HEK293T (cell line): ENCODE measurements at regions not wholly inside any gene's neighbourhood (a gene's known extent, or its start where the extent isn't known, plus 50 kb on each side); places are given as distances from the start of the nearest gene placed in this dataset.

Source experiments
- CTCF ChIA-PET: fragments of 350-600 bp; formaldehyde crosslinking; extraction: SDS; loops from one replicate; lab custom pipeline; 2021; ENCODE audit warnings: antibody characterized with exemption, inconsistent platforms; lab: Yijun Ruan, JAX
- POLR2A ChIA-PET: fragments of 350-600 bp; formaldehyde crosslinking; extraction: SDS; loops from one replicate; lab custom pipeline; 2020; ENCODE audit warnings: antibody characterized with exemption, inconsistent platforms; lab: Yijun Ruan, JAX
- DNase-seq: peaks from one replicate; pipeline ENCODE4 v3.0.0; 2012; ENCODE audit warnings: mixed read lengths; ENCODE audit errors: extremely low spot score
- ARNT ChIP-seq: fragments of 450-650 bp; IDR thresholded peaks from 2 replicates; pipeline ENCODE4 v1.6.1; 2017; ENCODE audit warnings: mild to moderate bottlenecking
- BHLHE40 ChIP-seq: fragments of 450-650 bp; IDR thresholded peaks from 2 replicates; pipeline ENCODE4 v1.6.1; 2016; ENCODE audit warnings: mild to moderate bottlenecking, moderate library complexity, borderline replicate concordance
- CTBP1 ChIP-seq: fragments of 450-650 bp; IDR thresholded peaks from 2 replicates; pipeline ENCODE4 v1.6.1; 2016; ENCODE audit warnings: borderline replicate concordance
- ELF4 ChIP-seq: fragments of 450-650 bp; IDR thresholded peaks from 2 replicates; pipeline ENCODE4 v1.6.1; 2017; ENCODE audit warnings: antibody characterized with exemption
- FOXA1 ChIP-seq: fragments of 450-650 bp; IDR thresholded peaks from 2 replicates; pipeline ENCODE4 v1.6.1; 2016; ENCODE audit warnings: mild to moderate bottlenecking
- FOXK2 ChIP-seq: fragments of 450-650 bp; IDR thresholded peaks from 2 replicates; pipeline ENCODE4 v1.6.1; 2016; ENCODE audit warnings: mild to moderate bottlenecking
- FOXM1 ChIP-seq: fragments of 450-650 bp; IDR thresholded peaks from 2 replicates; pipeline ENCODE4 v1.6.1; 2017; ENCODE audit warnings: mild to moderate bottlenecking, borderline replicate concordance
- HDGF ChIP-seq: fragments of 450-650 bp; IDR thresholded peaks from 2 replicates; pipeline ENCODE4 v1.6.1; 2017; ENCODE audit warnings: antibody characterized with exemption, borderline replicate concordance
- L3MBTL2 ChIP-seq: fragments of 450-650 bp; conservative IDR thresholded peaks from 2 replicates; pipeline ENCODE4 v1.6.1; 2016; ENCODE audit warnings: mild to moderate bottlenecking
- LEF1 ChIP-seq: fragments of 450-650 bp; IDR thresholded peaks from 2 replicates; pipeline ENCODE4 v1.6.1; 2017; ENCODE audit warnings: mild to moderate bottlenecking, borderline replicate concordance
- NFRKB ChIP-seq: fragments of 450-650 bp; IDR thresholded peaks from 2 replicates; pipeline ENCODE4 v1.6.1; 2016; ENCODE audit warnings: mild to moderate bottlenecking, moderate library complexity
- PKNOX1 ChIP-seq: fragments of 450-650 bp; IDR thresholded peaks from 2 replicates; pipeline ENCODE4 v1.6.1; 2016
- SP1 ChIP-seq: fragments of 450-650 bp; IDR thresholded peaks from 2 replicates; pipeline ENCODE4 v1.6.1; 2017
- SUZ12 ChIP-seq: fragments of 450-650 bp; IDR thresholded peaks from 2 replicates; pipeline ENCODE4 v1.6.1; 2016; ENCODE audit warnings: mild to moderate bottlenecking
- TARDBP ChIP-seq: fragments of 450-650 bp; IDR thresholded peaks from 2 replicates; pipeline ENCODE4 v1.6.1; 2016
- ZNF384 ChIP-seq: fragments of 450-650 bp; IDR thresholded peaks from 2 replicates; pipeline ENCODE4 v1.6.1; 2016

GRCh38 chr4:81348778-81349094 lies 123.0 kb downstream of the RASGEF1B start:
- no peak for DNase-seq
- ChIA-PET POLR2A (no interaction called here), CTCF (no interaction called here)
- no peak for TF ChIP-seq SP1

- ChIA-PET POLR2A (no interaction called here), CTCF (no interaction called here)
- DNase-seq = no peak
- TF ChIP-seq FOXA1 (no peak), LEF1 (no peak), BHLHE40 (no peak), SP1 (no peak), ELF4 (no peak), TARDBP (no peak), FOXK2 (no peak), HDGF (no peak), NFRKB (no peak)
Measured at GRCh38 chr4:81348086-81348777, 123.5 kb downstream of the RASGEF1B start.

- CTCF ChIA-PET = no interaction called here
- no peak for TF ChIP-seq FOXM1
- no peak for TF ChIP-seq ELF4
- TF ChIP-seq PKNOX1 = no peak
- TF ChIP-seq L3MBTL2 = no peak
- TF ChIP-seq FOXA1 = no peak
- TF ChIP-seq ARNT = no peak
- TF ChIP-seq HDGF = no peak
- no peak for TF ChIP-seq CTBP1
- no peak for TF ChIP-seq SUZ12
- TF ChIP-seq BHLHE40 = no peak
- no peak for TF ChIP-seq SP1
- no peak for TF ChIP-seq FOXK2
- TF ChIP-seq ZNF384 = no peak
- no peak for TF ChIP-seq TARDBP
- no peak for TF ChIP-seq LEF1
- no peak for TF ChIP-seq NFRKB
- no peak for DNase-seq
- POLR2A ChIA-PET = no interaction called here
Measured at GRCh38 chr4:81346719-81347118, 125.0 kb downstream of the RASGEF1B start.

GRCh38 chr4:81343536-81343935 lies 128.2 kb downstream of the RASGEF1B start:
- no peak for DNase-seq
- POLR2A ChIA-PET = no interaction called here
- CTCF ChIA-PET = interaction anchor here (0.6 to 1.0 kb wide), 2 partner anchors 8 to 32 kb away, joined by 4 read pairs; no protein-coding TSS in a partner anchor
- TF ChIP-seq SP1 (no peak), FOXM1 (no peak), ZNF384 (no peak), LEF1 (no peak), ELF4 (no peak), L3MBTL2 (no peak), FOXA1 (no peak), CTBP1 (no peak), BHLHE40 (no peak), FOXK2 (no peak)

GRCh38 chr4:81343046-81343445 lies 128.0 kb upstream of the PRKG2 start:
- TF ChIP-seq SP1 = no peak
- TF ChIP-seq SUZ12 = no peak
- no peak for TF ChIP-seq FOXM1
- TF ChIP-seq ELF4 = no peak
- TF ChIP-seq ARNT = no peak
- no peak for TF ChIP-seq PKNOX1
- no peak for TF ChIP-seq ZNF384
- no peak for TF ChIP-seq LEF1
- TF ChIP-seq L3MBTL2 = no peak
- no peak for TF ChIP-seq NFRKB
- no peak for TF ChIP-seq FOXA1
- no peak for TF ChIP-seq FOXK2
- CTCF ChIA-PET = interaction anchor here (1.0 kb wide), 1 partner anchor 9 kb away, joined by 4 read pairs; no protein-coding TSS in a partner anchor
- DNase-seq = no peak
- POLR2A ChIA-PET = no interaction called here

- POLR2A ChIA-PET = no interaction called here
- DNase-seq = no peak
- TF ChIP-seq L3MBTL2 = no peak
- TF ChIP-seq ELF4 = no peak
- TF ChIP-seq TARDBP = no peak
- no peak for TF ChIP-seq SP1
- TF ChIP-seq FOXK2 = no peak
- TF ChIP-seq HDGF = no peak
- TF ChIP-seq LEF1 = no peak
- TF ChIP-seq FOXA1 = no peak
- no peak for TF ChIP-seq ZNF384
- no peak for TF ChIP-seq NFRKB
- TF ChIP-seq CTBP1 = no peak
- TF ChIP-seq PKNOX1 = no peak
- no peak for TF ChIP-seq BHLHE40
- CTCF ChIA-PET = no interaction called here
Measured at GRCh38 chr4:81337211-81337610, 122.2 kb upstream of the PRKG2 start.
